BJ (cell line): ENCODE measurements at regions not wholly inside any gene's neighbourhood (a gene's known extent, or its start where the extent isn't known, plus 50 kb on each side); places are given as distances from the start of the nearest gene placed in this dataset.

Experiments used
- CTCF ChIA-PET: fragments of 350-600 bp; formaldehyde crosslinking; extraction: SDS; loops from one replicate; lab custom pipeline; 2021; ENCODE audit warnings: antibody characterized with exemption, inconsistent platforms; lab: Yijun Ruan, JAX
- POLR2A ChIA-PET: fragments of 300-600 bp; sonication (Branson Sonifier 250); formaldehyde crosslinking; extraction: SDS; loops from one replicate; lab custom pipeline; 2021; ENCODE audit warnings: antibody characterized with exemption; lab: Charles Lee
- DNase-seq: peaks from one replicate; pipeline ENCODE4 v3.0.0-alpha.2; 2011; ENCODE audit warnings: low read depth
- H3K27me3 ChIP-seq: 2 replicates; pipeline ENCODE4 v1.6.0; 2011; ENCODE audit warnings: low read length; ENCODE audit not compliant: control insufficient read depth, insufficient read depth
- H3K36me3 ChIP-seq: 2 replicates; pipeline ENCODE4 v1.5.1; 2011; ENCODE audit warnings: low read length; ENCODE audit not compliant: control insufficient read depth, insufficient read depth
- H3K4me3 ChIP-seq: 2 replicates; pipeline ENCODE4 v1.5.1; 2011; ENCODE audit warnings: low read depth, mild to moderate bottlenecking, control low read depth, low read length
- TF ChIP-seq, protein P1 (sequence below): IDR thresholded peaks from 2 replicates; pipeline ENCODE4 v1.5.1; 2011; ENCODE audit warnings: low read depth, mild to moderate bottlenecking, control low read depth, inconsistent platforms, low read length, moderate library complexity; ENCODE audit not compliant: insufficient read depth

DNA sequence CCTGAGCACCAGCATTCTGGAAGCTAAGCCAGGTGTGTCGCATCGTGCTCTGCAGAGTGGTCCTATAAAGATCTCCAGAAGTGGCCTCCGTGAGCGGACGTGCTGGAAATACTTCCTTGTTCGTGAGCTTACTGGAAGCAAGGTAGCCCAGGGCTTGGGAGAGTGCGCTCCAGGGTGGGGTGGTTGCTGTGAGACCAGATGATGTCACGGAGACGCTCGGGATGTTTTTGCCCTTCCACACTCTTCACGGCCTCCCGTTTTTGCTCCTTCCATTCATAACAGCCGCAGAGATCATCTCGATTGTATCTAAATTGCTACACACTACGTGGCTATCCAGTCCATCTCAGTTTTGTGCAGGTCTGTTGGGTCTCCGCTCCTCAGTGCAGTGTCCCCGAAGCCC, 373.4 kb downstream of the THBS2 start:
- TF ChIP-seq, protein P1, sequence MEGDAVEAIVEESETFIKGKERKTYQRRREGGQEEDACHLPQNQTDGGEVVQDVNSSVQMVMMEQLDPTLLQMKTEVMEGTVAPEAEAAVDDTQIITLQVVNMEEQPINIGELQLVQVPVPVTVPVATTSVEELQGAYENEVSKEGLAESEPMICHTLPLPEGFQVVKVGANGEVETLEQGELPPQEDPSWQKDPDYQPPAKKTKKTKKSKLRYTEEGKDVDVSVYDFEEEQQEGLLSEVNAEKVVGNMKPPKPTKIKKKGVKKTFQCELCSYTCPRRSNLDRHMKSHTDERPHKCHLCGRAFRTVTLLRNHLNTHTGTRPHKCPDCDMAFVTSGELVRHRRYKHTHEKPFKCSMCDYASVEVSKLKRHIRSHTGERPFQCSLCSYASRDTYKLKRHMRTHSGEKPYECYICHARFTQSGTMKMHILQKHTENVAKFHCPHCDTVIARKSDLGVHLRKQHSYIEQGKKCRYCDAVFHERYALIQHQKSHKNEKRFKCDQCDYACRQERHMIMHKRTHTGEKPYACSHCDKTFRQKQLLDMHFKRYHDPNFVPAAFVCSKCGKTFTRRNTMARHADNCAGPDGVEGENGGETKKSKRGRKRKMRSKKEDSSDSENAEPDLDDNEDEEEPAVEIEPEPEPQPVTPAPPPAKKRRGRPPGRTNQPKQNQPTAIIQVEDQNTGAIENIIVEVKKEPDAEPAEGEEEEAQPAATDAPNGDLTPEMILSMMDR, result no peak
- ChIA-PET POLR2A (no interaction called here), CTCF (interaction anchor here (1.3 kb wide), 1 partner anchor 13 kb away, joined by 4 read pairs; no protein-coding TSS in a partner anchor)
- no peaks in the 10 kb centered on the region for H3K27me3 ChIP-seq
- no peak for DNase-seq
- H3K4me3 ChIP-seq, result no peak overlapping the region
- no peaks in the 10 kb centered on the region for H3K36me3 ChIP-seq

DNA sequence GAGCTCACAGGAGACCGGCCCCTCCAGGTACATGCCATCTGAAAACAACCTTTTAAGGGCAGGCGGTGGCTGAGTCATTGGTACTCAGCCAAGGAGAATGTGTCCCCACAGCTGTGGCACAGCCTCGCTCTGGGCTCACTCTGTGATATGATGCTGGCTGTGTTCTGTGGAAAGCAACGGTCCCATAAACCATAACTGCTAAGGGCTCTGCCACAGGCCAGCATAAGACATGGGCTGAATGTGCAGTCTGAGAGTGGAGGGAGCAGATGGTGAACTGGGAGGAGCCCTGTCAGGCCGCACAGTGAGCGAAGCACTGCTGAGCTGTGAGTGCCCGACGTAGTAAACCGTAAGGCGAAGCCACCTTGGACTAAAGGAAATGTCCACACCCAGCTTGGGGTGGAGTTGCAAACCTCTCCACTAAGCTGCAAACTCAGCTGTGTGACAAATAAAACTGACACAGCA, 375.8 kb downstream of the THBS2 start:
- no peak for DNase-seq
- H3K36me3 ChIP-seq, result no peaks in the 10 kb centered on the region
- POLR2A ChIA-PET, result no interaction called here
- H3K27me3 ChIP-seq, result no peaks in the 10 kb centered on the region
- CTCF ChIA-PET, result interaction anchor here (1.1 kb wide), 1 partner anchor 17 kb away, joined by 3 read pairs; no protein-coding TSS in a partner anchor
- H3K4me3 ChIP-seq, result no peak overlapping the region
- TF ChIP-seq, protein P1, result no peak

- ChIA-PET POLR2A (no interaction called here), CTCF (interaction anchor here (1.1 kb wide), 2 partner anchors 9 to 18 kb away, joined by 3 read pairs; no protein-coding TSS in a partner anchor)
- Histone ChIP-seq H3K4me3 (no peak overlapping the region), H3K36me3 (no peaks in the 10 kb centered on the region), H3K27me3 (no peaks in the 10 kb centered on the region)
- TF ChIP-seq, protein P1, result no peak
- DNase-seq, result no peak
Measured at GRCh38 chr6:168876956-168877355, 376.7 kb downstream of the THBS2 start.

- ChIA-PET CTCF (interaction anchor here (1.1 kb wide), 1 partner anchor 10 kb away, joined by 3 read pairs; no protein-coding TSS in a partner anchor), POLR2A (no interaction called here)
- Histone ChIP-seq H3K36me3 (no peaks in the 10 kb centered on the region), H3K4me3 (no peak overlapping the region), H3K27me3 (no peaks in the 10 kb centered on the region)
- DNase-seq, result no peak
- TF ChIP-seq, protein P1, result no peak
Measured at GRCh38 chr6:168875811-168876576, 377.7 kb downstream of the THBS2 start.

- Histone ChIP-seq H3K36me3 (no peaks in the 10 kb centered on the region), H3K27me3 (no peaks in the 10 kb centered on the region), H3K4me3 (no peak overlapping the region)
- ChIA-PET POLR2A (no interaction called here), CTCF (no interaction called here)
- DNase-seq, result no peak
- TF ChIP-seq, protein P1, result no peak
Measured at GRCh38 chr6:168874637-168875036, 379.0 kb downstream of the THBS2 start.
